HG03139 (cell line): ENCODE measurements at regions not wholly inside any gene's neighbourhood (a gene's known extent, or its start where the extent isn't known, plus 50 kb on each side); places are given as distances from the start of the nearest gene placed in this dataset.

Source experiments
- ATAC-seq: cut with Tn5 transposase; IDR thresholded peaks from one replicate; pipeline ENCODE4 v1.9.1; 2021; ENCODE audit not compliant: unreplicated experiment

DNA sequence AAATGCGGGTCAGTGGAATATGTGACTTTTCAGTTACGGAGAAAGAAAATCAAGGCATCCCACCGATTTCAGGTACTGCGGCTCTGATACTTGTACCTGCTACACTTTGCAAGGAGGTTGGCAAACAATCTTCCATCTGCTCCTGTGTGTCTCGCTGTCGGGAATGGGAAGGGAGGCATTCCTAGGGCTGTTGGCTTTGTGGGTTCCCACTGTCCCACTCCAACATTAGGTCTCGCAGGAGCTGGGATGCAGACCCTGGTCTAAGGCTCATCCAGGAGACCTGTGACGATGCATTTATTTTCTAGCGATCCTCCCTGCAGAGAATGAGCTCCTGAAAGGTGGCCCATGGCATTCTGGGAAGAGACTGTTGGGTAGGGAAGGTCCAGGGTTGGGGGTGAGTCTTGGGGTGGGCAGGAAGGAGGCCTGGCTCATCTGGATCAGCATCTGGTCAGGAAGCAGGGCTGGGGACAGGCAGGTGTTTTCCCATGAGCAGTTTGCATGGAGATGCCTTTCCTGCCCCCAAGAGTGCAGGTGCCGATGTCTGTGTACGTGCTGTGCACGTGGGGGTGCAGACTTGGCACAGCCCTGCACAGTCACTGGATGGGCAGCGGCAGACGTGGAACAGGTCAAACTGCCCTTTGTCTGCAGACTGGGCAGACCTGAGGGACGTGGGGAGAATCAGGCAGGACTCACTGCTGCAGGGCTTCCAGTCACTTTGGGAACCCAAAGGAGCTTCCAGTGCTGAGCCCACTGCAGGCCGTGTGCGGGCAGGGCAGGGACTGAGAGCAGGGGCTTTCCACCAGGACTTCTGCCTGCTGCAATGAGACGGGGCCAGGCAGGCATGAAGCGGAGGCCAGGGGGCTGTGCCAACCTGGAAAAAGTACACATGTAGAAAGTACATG is 152.4 kb downstream of the TEX29 start:
- ATAC-seq: no peak

DNA sequence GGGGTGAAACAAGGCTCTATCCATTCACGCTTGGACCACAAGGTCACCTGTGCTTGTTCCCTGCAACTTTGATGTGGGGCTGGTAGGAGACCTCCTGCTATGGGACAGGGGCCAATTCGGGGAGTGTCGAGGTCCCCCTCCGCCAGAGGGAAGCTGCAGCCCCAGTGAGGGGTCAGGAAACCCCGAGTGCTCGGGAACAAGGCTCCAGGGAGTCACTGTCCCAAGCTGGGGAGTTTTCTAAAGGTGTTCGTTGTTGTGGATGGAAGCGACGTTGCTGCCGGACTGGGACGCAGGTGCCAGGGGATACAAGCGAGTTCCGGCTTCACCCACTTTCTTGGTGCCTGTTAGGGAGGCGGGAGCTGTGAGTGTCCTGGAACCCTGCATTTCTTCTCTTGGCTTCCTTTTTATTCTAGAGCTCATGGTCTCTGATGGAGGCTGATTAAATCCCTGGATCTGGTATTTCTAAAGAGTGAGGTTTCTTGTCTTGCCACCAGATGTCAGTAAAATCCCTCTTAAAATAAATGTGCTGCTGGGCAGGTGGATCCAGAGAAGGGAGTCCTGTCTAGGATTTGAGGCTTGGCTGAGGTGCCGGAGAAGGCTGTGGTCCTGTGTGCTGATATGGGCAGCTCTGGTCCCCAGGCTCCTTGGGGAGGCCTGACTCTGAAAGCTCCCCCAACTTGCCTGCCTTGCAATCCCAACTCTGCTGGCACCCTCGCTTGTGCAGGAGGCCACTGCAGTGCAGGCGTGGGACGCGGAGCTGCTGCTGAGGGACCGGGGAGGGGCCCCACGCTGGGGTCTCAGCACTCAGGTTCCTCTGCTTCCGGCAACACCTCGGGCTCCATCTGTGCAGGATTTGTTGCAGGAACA is 153.9 kb downstream of the TEX29 start:
- ATAC-seq: no peak

DNA sequence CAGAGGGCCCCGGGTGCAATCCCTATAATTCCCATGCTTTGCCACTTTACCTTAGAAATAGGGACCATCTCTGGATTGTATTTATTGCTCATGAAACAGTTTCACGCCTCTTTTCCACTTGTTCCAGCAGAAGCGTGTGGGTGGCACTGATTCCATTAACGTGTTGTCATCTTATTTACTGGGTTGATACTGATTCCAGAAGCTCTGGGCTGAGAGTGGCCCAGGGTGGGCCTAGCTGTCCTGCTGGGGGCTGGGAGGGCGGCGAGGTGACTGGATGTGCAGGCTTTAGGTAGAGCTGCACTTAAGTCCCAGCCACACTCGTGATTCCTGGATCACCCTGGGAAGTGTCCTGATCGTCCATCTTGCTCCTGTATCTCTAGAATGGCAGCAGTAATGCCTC is 155.0 kb downstream of the TEX29 start:
- ATAC-seq: no peak

DNA sequence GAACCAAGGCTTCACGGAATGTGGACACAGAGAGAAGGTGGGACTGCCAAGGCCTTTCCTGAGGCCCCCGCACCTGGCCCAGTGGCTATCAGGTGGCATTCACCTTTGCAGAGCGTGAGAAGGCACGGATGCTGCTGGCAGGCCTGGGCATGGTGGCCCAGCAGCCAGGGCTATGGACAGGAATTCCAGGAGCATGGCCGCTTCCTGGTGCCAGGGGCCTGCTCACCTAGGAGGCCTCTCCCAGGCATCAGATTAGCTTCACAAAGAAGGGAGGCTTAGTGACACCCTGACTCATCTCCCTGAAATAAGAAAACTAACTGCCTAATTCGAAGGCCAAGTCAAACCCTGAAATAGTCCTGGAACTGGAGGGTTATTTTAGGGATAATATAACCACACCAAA is 155.8 kb downstream of the TEX29 start:
- ATAC-seq: no peak

DNA sequence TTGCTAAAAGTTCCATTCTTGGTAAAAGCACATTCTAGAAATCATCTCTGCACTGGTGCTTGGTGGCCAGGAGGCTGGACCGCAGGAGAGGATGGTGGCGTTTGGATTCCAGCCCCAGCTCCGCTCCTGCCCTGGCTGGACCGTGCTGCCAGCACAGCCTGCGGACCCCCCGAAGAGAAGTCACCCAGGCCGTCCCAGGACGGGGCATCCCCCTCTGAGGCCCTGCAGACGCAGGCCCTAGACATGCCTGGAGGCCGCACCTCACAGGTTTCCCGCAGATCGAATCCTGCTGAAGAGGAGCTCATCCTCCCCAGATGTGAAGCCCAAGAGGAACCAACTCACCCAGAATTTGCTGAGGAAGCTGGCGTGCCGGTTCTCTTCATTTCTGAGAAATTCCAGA is 159.0 kb downstream of the TEX29 start:
- no peak for ATAC-seq

DNA sequence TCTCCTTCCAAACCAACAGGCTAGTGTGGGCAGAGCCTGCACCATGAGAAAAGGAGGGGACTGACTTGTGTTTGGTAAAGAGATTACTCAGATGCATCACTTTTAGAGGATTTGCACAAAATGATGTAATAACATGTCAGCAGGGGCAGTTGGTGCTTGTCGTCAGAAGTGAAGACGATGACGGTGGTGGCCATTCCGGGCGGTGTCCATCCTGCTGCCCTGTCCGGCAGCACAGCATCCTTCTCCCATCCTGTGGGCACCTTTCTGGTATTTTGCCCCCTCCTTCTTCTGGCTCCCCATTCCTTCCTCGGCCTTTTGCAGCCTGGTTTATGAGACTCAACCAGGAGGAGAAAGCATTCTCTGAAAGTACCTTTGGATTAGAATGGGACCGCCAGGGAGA is 160.1 kb downstream of the TEX29 start:
- no peak for ATAC-seq

DNA sequence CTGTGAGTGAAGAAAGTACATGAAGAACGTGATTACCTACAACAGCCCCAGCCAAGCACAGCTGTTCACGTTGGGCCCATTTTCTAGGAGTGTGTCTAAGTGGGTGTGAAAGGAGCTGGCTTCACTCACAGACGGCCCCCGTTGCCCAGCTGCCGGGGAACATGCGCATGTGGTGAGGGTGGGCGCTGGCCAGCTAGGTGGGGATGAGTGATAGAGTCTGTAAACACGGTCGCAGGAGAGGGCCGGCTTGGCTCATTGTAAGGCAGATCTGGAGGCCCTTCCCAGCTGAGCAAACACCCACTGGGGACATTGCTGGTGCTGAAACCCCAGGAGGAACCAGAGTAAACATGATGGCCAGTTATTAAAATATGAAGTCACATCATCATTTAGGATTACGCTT is 160.5 kb downstream of the TEX29 start:
- ATAC-seq: no peak

DNA sequence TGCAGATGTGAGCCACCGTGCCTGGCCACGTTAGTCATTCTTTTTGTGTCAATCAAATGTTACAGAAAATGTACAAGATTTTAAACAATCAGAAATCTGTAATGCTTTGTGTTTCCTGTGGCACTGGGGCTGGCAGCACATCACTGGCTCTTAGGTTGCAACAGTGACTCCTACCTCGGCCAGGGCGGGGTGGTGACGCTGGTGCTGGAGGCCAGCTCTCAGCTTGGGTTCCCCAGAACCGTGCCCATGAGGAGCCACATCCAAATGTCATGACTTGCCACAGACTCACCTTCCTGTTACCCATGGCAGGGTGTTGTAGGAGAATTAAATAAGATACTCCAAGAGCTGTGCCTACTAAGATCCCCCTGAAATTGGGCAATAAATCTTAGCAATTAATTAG is 161.7 kb downstream of the TEX29 start:
- ATAC-seq: no peak

DNA sequence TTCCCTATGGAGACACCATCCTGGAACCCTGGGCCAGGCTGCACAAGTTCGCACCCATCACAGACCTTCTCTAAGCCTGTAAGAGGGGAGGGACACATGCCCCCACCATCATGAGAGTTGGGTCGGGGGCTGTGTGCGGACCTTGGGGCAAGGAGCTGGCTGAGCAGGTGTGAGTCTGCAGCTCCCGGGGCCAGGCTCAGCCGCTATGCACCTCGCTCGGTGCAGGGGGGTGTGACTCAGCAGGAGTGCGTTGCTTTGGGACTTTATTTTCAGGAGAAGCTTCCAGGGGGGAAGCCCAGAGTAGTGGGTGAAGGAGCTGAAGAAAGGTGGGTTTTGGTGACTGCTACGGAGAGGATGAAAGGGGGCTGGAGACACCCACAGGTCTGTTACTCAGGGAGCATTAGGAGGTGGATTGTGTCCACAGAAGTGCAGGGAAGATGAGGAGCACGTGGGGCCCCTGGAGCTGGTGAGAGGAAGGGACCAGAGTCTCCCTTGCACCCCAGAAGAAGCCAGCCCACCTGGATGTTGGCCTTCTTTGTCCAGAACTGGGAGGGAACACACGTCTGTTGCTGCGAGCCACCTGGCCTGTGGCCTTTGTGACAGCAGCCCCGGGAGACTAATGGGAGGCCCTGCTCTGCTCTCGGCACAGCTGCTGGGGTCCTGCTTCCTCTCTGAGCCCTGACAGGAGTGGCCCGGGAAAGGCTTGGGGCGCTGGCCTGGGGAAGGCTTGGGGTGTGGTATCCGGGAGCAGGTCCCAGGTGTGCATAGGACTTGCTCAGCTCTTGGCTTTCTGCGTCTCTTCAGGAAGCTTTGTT is 162.6 kb downstream of the TEX29 start:
- no peak for ATAC-seq

DNA sequence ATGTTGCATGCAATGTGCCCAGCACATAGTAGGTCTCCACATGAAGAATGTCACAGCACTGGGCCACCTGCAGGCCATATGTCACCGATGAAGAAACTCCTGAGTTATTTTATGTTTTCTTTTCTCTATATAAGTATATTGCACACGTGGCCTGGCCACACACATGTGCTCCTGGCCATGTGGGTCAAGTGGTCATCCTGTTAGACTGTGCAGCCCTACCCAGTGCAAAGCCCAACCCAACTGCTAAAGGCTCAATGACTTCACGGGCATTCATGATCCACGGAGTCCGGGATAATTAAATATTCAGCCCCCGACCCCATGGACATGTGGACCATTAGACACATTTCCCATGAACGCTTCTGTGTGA is 163.2 kb downstream of the TEX29 start:
- ATAC-seq: no peak

DNA sequence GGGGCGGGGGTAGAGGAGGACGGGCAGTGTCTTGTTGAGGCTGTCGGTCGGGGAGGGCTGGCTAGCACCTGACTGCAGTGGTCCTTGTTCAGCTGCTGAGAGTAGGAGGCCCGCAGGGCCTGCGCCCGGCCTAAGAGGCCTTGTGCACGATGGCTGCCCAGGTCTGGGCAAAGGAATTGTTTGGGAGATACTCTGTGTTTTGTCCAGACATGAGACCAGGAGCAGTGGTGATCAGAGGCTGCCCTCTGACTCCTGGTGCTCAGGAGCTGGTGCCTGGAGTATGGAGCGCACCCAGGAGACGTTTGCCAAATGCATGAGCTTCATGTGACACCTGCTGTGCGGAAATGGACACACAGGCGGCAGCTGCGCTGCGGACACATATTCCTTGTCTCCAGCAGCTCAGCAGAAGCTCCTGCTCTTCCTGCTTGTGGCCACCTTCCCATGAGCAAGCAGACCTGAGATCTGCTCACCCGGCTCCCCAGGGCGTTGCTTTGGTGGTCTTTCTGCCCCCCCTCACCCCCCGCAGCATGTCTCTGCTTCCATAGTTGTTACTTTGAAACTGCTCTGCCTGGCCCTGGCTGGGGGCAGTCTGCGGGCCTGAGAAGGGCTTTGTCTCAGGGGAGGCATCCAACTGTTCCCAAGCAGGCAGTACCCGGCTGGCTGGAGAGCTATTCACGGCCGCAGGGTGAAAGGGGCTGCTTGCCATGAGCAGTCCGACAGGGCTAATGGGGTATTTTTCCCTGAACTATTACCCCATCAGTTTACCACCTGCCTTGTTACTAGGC is 163.9 kb downstream of the TEX29 start:
- ATAC-seq: no peak

DNA sequence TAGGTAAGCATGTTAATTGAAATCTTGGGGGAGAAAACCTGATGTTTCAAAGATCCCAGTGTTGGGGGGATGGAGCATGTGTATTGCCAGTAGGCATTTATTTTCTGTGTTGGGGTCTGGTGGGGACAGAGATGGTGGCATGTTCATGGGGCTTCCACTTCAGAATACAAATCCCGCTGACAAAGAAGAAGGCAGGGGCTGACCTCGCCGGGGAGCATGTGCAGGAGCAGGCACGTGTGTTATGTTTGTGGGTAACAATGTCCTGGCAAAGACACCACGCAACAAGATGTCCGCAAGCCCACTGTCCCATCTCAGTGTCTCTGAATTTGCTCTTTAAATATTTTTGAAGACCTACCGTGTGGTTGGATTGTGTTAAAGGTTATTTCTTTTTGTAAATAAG is 164.5 kb downstream of the TEX29 start:
- ATAC-seq: no peak

DNA sequence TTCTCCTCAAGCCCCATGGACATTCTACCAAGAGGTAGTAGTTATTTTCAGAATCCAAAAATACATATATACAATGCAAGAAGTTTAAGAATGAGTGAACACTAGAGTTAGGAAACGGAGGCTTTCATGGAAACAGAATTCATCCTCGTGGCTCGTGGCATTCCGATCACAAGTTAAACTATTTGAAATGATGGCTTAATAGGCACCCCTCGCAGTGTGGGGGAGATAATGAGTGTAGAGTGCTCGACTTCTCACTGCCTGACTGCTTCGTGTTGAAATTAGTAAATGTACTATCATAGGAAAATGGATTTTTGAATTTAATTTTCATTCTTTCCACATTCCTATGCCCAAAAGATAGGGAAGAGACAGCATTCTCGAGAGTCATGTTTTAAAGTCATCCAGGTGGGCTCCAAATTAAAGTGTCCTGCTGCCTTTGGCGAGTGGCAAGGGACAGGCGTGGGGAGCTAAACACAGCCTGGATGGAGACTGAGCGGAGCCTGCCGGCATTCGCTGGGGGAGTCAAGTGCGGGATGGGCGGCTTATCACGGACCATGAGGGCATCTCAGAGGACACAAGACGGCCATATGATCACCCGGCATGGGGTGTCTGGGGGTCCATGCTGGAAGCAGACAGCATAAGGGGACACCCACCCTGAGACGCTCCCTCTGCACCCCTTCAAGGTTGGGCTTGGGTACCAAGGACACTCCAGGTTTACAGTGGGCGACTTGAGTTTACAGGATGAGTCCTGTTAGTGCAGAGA is 165.2 kb downstream of the TEX29 start:
- no peak for ATAC-seq

DNA sequence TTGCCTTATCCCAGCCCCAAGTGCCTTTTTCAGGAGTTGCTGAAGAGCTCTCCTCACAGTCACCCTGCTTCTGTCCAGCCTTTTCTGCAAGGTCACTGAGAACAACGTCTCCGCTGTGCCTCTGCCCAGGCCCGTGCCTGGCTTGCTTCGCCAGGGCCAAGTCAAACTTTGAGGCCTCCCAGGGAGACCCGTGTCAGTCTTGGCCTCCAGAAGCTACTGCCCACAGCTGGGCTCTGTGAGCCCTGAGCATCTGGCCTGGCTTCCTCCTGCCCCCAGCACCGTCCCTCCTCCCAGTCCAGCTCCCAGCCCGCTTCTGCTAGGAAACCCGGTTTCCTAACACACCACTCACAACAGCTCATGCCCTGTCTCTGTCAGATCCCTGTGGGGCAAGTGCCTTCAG is 165.9 kb downstream of the TEX29 start:
- no peak for ATAC-seq

DNA sequence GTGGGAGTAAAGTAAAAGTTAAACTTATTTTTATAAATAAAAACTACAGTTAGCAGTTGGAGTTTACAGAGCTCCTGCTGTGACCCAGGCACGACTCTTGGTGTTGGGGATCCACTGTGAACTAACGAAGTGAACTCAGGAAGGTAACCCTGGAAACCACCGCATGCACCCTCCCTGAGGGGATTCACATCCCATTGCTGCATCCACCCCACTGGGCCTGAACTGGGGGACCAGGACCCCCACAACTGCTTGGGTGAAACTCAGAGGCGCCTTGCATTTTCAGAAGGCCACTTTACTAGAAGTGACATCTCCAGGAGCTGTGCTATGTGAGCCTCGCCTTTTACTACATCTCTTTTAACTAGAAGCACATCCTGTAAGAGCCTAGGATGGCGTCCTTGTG is 166.4 kb downstream of the TEX29 start:
- ATAC-seq: no peak

DNA sequence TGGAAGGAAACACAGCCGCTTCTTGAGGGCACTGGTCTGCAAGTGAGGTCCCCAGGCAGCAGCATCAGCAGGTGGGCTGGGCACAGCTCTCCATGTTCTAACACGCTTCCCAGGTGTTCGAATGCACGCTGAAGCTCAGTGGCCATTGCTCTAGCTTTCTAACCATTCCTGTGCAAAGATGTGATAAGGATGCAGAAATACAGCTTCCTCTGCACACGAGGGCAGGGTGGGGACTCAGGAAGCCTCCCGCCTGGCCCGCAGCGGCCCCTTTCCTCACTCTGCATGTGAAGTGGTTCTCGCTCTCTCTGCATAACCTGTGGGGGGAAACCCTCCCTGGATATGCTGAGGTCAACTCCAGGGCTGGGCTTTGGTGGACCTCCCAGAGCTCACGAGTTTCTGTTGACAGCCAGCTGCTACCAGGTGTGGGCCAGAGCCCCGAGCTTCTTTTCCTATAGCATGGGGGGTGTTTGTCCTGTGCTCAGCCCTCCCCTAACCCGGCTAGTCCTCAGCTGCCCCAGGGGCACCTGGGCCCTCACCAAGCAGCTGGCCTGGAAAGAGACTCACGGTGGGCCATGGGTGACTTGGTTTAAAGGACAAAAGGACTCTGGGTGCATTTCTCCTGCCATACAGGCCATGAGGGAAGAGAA is 168.2 kb downstream of the TEX29 start:
- ATAC-seq: no peak

DNA sequence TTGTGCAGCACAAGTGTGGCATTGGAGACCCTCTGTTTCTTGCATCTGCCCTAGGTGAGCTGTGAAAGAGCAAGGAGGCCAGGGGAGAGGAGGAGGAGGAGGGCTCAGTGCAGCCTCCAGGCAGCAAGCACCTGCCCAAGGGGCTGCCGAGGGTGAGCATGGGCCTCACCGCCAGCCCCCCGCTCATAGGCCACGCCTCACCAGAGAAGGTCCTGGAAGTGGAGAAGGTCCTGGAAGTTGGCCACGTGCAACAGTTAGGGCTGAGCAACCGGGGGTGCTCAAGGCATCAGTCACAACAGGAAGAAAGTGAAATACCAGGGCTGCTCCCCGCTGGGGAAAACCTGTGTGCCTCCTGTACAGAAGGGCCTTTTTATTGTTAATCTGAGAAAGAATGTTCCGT is 168.9 kb downstream of the TEX29 start:
- ATAC-seq: no peak

DNA sequence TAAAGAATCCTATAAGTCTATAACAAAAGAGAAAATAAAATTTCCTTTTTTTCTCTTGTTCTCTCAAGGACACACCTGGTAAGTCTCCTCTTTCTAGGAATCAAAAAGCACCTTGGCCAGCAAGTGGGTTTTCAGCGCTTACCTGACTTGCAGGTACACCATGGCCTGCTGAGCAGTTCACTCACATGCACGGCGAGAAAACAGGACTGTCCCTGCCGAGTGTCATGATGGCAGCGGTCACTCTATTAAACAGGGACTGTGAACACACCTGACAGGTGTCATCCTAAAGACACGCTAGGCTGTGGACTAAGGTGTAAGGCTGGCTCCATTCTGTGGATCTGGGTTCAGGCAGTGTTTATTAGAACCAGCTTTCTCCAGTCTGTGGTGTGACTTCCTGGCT is 170.2 kb downstream of the TEX29 start:
- ATAC-seq: no peak

DNA sequence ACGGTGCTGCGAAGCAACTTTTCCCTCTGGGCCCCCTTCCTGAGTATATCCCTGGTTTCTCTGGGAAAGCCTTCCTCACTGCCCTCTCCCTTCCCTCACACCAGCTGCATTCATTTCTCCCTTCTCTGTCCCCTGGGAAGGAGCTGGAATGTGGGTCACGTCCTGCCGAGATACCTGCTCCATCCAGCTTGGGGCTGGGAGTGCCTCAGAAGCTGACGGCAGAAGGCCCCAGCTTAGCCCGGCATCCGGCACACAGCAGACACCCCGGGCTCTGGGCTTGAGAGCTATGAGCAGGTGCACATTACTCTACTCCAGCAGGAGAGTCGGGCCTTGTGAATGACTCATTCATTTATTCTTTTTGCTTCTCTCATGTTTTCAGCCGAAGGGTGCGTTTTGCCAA is 170.6 kb downstream of the TEX29 start:
- no peak for ATAC-seq
